ENCODE measurements at regions not wholly inside any gene's neighbourhood (a gene's known extent, or its start where the extent isn't known, plus 50 kb on each side); places are given as distances from the start of the nearest gene placed in this dataset.

DNA sequence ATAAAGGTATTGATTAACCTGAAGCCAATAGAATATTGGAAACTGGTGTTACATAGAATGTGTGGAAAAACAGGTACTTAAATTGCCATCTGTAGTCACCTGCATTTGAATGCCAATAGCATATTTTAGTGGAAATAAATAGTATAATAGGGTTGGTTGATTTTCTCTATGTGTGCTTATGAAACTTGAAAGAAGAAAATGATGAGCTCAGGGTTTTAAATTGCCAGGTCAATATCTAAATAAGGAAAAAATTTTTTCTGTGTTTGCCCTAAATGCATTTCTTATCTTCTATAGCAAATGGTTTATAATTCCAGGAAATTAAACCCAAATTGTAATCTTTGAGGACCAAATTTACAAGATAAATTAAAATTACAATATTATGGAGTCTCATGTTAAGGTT, 626.6 kb downstream of the CDH8 start:
- TF ChIP-seq EZH2phosphoT487 (IDR thresholded peaks at IDR 0.05; ENCODE audit: low read length) = no peak
- TF ChIP-seq, protein P1, sequence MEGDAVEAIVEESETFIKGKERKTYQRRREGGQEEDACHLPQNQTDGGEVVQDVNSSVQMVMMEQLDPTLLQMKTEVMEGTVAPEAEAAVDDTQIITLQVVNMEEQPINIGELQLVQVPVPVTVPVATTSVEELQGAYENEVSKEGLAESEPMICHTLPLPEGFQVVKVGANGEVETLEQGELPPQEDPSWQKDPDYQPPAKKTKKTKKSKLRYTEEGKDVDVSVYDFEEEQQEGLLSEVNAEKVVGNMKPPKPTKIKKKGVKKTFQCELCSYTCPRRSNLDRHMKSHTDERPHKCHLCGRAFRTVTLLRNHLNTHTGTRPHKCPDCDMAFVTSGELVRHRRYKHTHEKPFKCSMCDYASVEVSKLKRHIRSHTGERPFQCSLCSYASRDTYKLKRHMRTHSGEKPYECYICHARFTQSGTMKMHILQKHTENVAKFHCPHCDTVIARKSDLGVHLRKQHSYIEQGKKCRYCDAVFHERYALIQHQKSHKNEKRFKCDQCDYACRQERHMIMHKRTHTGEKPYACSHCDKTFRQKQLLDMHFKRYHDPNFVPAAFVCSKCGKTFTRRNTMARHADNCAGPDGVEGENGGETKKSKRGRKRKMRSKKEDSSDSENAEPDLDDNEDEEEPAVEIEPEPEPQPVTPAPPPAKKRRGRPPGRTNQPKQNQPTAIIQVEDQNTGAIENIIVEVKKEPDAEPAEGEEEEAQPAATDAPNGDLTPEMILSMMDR (IDR thresholded peaks at IDR 0.05; ENCODE audit: low read length) = no peak
